SH-SY5Y (cell line): ENCODE measurements at regions not wholly inside any gene's neighbourhood (a gene's known extent, or its start where the extent isn't known, plus 50 kb on each side); places are given as distances from the start of the nearest gene placed in this dataset.

Experiments
- GATA2 ChIP-seq: IDR thresholded peaks from 2 replicates; pipeline ENCODE4 v1.6.1; 2011; ENCODE audit warnings: mild to moderate bottlenecking, low read depth, low read length
- GATA3 ChIP-seq: IDR thresholded peaks from 2 replicates; pipeline ENCODE4 v1.6.1; 2011; ENCODE audit warnings: low read depth, mild to moderate bottlenecking, low read length, moderate library complexity

GRCh38 chr6:15990179-15990578, 138.7 kb upstream of the MYLIP start:
- no peak for TF ChIP-seq GATA2
- no peak for TF ChIP-seq GATA3

- no peak for TF ChIP-seq GATA2
- TF ChIP-seq GATA3 = no peak
Measured at GRCh38 chr6:15989397-15989796, 139.5 kb upstream of the MYLIP start.

GRCh38 chr6:15987569-15987968, 141.3 kb upstream of the MYLIP start:
- TF ChIP-seq GATA3 (no peak), GATA2 (no peak)

GRCh38 chr6:15986027-15986629, 142.8 kb upstream of the MYLIP start:
- TF ChIP-seq GATA2 (no peak), GATA3 (no peak)

GRCh38 chr6:15985379-15985959, 143.4 kb upstream of the MYLIP start:
- TF ChIP-seq GATA3 (no peak), GATA2 (no peak)

- TF ChIP-seq GATA2 (no peak), GATA3 (no peak)
Measured at GRCh38 chr6:15981956-15982355, 146.9 kb upstream of the MYLIP start.

- TF ChIP-seq GATA3 (no peak), GATA2 (no peak)
Measured at GRCh38 chr6:15980801-15981200, 148.1 kb upstream of the MYLIP start.

GRCh38 chr6:15978426-15978825, 150.5 kb upstream of the MYLIP start:
- TF ChIP-seq GATA3 (no peak), GATA2 (no peak)

GRCh38 chr6:15977050-15977449, 151.8 kb upstream of the MYLIP start:
- no peak for TF ChIP-seq GATA2
- no peak for TF ChIP-seq GATA3

GRCh38 chr6:15974817-15975216, 154.1 kb upstream of the MYLIP start:
- no peak for TF ChIP-seq GATA3
- TF ChIP-seq GATA2 = no peak

GRCh38 chr6:15970517-15970916, 158.4 kb upstream of the MYLIP start:
- TF ChIP-seq GATA2 = no peak
- no peak for TF ChIP-seq GATA3

- TF ChIP-seq GATA2 (no peak), GATA3 (no peak)
Measured at GRCh38 chr6:15969236-15969778, 159.6 kb upstream of the MYLIP start.

- TF ChIP-seq GATA3 (no peak), GATA2 (no peak)
Measured at GRCh38 chr6:15968519-15968918, 160.4 kb upstream of the MYLIP start.

GRCh38 chr6:15966000-15966520, 162.8 kb upstream of the MYLIP start:
- no peak for TF ChIP-seq GATA2
- TF ChIP-seq GATA3 = no peak

- TF ChIP-seq GATA3 (no peak), GATA2 (no peak)
Measured at GRCh38 chr6:15962449-15962764, 166.5 kb upstream of the MYLIP start.
